B cell (primary cell): ENCODE measurements at regions not wholly inside any gene's neighbourhood (a gene's known extent, or its start where the extent isn't known, plus 50 kb on each side); places are given as distances from the start of the nearest gene placed in this dataset.

Source experiments
- EZH2 ChIP-seq: IDR thresholded peaks from 2 replicates; pipeline ENCODE4 v1.6.1; 2012; ENCODE audit warnings: borderline replicate concordance, low read depth, mild to moderate bottlenecking, moderate library complexity, low read length; ENCODE audit not compliant: insufficient read depth, poor library complexity, severe bottlenecking
- TF ChIP-seq, protein P1 (sequence below): fragments of 200-600 bp; IDR thresholded peaks from one replicate; pipeline ENCODE4 v1.8.0; 2022; ENCODE audit warnings: antibody characterized with exemption, mild to moderate bottlenecking

DNA sequence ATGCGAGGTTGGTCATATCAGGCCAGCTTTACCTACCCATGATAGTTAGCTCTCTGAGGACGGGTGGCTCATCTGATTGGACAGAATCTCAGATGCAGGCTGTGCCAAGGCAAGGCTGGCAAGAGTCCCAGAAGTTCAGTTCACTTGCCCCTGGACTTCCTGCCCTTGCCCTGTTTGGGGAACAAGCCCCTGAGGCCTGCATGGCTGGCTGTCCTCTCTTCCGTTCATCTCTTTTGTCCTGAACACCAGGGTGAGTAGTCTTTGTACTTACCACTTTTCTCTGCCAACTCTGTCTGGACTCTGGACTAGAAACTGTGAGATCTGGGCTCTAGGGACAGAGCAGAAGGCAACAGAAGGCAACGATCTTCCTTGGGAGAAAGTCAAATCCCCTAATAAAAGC is 769.9 kb downstream of the QKI start:
- TF ChIP-seq, protein P1, sequence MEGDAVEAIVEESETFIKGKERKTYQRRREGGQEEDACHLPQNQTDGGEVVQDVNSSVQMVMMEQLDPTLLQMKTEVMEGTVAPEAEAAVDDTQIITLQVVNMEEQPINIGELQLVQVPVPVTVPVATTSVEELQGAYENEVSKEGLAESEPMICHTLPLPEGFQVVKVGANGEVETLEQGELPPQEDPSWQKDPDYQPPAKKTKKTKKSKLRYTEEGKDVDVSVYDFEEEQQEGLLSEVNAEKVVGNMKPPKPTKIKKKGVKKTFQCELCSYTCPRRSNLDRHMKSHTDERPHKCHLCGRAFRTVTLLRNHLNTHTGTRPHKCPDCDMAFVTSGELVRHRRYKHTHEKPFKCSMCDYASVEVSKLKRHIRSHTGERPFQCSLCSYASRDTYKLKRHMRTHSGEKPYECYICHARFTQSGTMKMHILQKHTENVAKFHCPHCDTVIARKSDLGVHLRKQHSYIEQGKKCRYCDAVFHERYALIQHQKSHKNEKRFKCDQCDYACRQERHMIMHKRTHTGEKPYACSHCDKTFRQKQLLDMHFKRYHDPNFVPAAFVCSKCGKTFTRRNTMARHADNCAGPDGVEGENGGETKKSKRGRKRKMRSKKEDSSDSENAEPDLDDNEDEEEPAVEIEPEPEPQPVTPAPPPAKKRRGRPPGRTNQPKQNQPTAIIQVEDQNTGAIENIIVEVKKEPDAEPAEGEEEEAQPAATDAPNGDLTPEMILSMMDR: no peak
- TF ChIP-seq EZH2: no peak
